GM18517 (cell line): ENCODE measurements at regions not wholly inside any gene's neighbourhood (a gene's known extent, or its start where the extent isn't known, plus 50 kb on each side); places are given as distances from the start of the nearest gene placed in this dataset.
"Not testable (repeated sequence)": the region's sequence is repeated elsewhere in the genome, so short reads cannot be mapped to it uniquely, and the experiment has no call there.

Experiments used
- ATAC-seq: cut with Tn5 transposase; IDR thresholded peaks from one replicate; pipeline ENCODE4 v1.9.1; 2021; ENCODE audit warnings: mild to moderate bottlenecking, moderate library complexity; ENCODE audit not compliant: unreplicated experiment

DNA sequence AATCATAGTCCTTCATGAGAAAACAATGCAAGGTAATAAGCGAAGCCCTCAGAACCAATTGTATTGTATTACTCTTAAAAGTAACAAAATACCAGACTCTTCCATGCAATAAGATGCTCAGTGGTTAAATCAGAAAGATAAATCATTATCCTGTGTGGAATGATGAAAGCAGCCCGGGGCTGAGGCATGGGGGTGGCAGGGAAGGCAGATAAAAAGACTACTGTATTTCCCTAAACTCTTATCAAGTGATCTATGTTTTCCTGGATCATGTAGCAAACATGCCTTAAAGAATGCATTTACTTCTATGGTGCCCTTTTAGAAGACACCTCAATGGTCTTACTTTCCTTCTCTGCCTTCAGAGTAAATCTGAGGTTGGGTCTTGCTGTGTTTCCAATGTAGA, 105.6 kb upstream of the DAPK1 start:
- ATAC-seq, result no peak

- no peak for ATAC-seq
Observed at GRCh38 chr9:87393706-87394230, 103.9 kb upstream of the DAPK1 start.

DNA sequence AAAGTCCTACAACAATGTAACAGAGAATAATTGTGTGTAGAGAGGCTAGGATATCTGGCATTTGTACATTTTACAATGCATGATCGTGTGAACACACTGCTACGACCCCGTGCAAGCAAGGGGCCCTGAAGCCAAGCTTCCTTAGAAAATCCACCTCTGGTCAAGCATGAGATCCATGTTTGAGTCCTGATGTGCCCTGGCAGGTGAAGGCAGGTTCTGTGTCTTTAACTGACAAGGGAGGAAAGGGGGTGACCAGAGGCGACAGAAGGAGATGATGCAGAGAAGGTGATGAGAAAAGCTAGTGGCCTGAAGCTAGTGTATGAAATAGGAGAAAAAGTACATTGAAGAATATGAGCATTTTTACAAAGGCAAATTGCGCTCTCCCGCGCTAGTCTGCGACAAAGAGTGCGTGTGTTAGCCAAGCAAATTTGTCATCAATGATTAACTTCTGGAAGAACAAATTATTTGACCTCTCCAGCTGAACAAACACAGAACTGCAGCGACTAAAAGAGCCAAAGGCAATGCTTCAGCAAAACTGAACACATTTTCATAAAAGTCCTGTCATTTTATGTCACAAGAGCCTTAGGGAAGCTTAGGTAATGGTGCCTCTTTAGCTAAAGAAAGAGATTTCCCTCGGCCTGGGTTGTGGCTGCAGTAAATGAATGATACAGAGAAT, 101.7 kb upstream of the DAPK1 start:
- no peak for ATAC-seq

GRCh38 chr9:87401681-87402080, 96.0 kb upstream of the DAPK1 start:
- no peak for ATAC-seq

- no peak for ATAC-seq
Observed at GRCh38 chr9:87402537-87402936, 95.1 kb upstream of the DAPK1 start.

- no peak for ATAC-seq
Observed at GRCh38 chr9:87405677-87406542, 91.8 kb upstream of the DAPK1 start.

DNA sequence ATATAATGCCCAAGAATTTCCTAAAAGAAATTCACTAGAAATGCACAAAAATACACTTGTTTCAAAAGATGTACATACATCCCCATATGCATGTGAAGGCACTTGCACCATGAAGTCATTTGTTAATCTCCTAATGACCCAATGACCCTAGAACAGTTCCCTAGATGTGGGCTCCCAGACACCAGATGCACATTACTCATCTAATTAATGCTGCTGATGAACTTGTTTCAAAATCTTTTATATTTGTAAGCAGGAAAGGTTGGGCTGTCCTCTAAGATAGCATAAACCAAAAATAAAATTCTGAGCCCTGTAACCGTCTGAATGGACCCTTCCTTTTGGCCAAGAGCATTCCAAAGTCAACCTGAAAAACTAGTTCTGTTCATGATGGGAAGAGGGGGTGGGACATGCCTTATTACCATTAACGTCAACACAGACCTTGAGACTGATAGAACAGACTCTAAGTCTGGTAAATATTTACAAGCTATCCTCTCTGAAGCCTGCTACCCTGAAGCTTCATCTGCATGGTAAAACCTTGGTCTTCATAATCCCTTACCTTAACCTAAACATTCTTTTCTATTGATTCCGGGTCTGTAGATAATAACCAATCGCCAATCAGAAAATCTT, 91.0 kb upstream of the DAPK1 start:
- no peak for ATAC-seq

GRCh38 chr9:87410047-87411005, 87.3 kb upstream of the DAPK1 start:
- not testable (repeated sequence) for ATAC-seq

- ATAC-seq, result no peak
Observed at GRCh38 chr9:87420884-87421283, 76.8 kb upstream of the DAPK1 start.

DNA sequence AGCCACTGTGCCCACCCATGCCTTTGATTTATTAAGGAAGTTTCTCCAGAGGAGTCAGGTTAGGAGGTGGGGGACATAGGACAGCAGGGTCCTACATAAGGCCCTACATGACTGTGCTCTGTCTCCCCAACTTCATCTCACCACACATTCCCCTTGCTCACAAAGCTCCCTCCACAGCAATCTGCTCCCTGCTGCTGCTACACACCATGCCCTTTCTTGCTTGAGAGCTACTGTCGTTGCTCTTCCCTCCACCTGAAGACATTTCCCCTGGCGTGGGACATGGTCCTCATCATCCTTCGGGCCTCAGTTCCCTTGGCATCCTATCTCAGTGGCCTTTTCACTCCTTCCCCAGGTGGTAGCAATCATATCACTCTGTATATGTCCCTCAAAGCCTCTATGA, 75.9 kb upstream of the DAPK1 start:
- no peak for ATAC-seq

DNA sequence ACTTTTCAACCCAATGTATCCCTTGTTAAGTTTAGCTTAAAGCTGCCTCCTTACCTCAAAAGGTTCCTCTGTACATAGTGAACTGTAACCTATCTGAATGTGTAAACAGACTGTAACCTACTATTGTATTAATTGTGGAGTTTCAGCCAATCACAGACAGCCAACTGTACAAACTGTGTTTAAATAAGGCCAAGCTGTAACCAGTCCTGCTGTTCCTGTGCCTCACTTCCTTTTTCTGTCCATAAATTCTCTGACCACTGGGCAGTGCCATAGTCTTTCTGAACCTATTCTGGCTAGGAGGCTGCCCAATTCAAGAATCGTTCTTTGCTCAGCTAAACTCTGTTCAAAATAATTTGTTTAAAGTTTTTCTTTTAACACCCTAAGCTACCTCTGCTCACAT, 74.7 kb upstream of the DAPK1 start:
- no peak for ATAC-seq

GRCh38 chr9:87423885-87424284, 73.8 kb upstream of the DAPK1 start:
- ATAC-seq, result not testable (repeated sequence)

GRCh38 chr9:87425202-87425601, 72.5 kb upstream of the DAPK1 start:
- no peak for ATAC-seq

DNA sequence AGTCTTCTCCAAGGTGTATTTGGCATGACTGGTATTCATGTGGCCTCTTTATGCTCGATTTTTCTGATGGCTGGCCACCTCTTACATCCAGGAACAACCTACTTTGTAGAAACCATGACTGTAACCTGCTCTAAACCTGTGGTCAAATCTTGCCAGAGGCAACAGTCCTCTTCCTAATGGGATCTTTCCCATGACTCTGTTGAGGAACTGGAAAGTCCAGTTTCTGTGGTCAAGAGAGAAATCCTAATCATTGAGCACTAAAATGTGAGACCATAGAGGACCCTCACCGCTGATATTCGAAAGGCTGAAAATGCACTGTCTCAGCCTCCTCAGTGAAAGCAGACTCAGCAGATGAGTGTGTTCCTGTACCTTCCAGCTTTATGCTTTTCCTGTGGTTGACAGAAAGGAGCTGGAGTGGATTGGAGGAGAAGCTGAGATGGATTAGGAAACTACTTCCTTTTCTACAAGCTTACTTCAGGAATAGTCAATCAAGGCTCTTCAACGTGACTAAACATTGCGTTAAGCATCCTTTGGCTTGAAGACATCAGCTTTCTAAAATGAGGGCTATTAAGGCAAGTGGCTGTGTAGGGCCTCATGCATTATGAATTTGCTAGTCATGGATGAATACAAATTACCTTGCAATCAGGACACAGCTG, 69.7 kb upstream of the DAPK1 start:
- no peak for ATAC-seq

- no peak for ATAC-seq
Observed at GRCh38 chr9:87428659-87429058, 69.0 kb upstream of the DAPK1 start.

GRCh38 chr9:87431837-87432236, 65.8 kb upstream of the DAPK1 start:
- no peak for ATAC-seq

- no peak for ATAC-seq
Observed at GRCh38 chr9:87433853-87434252, 63.8 kb upstream of the DAPK1 start.

GRCh38 chr9:87434366-87434765, 63.3 kb upstream of the DAPK1 start:
- ATAC-seq, result no peak

GRCh38 chr9:87435189-87435880, 62.3 kb upstream of the DAPK1 start:
- ATAC-seq, result no peak
